ENCODE measurements at regions not wholly inside any gene's neighbourhood (a gene's known extent, or its start where the extent isn't known, plus 50 kb on each side); places are given as distances from the start of the nearest gene placed in this dataset.

- no peaks in the 10 kb centered on the region for H3K27me3 ChIP-seq
- H3K9me3 ChIP-seq, result no peaks in the 10 kb centered on the region
- no peak overlapping the region for H3K4me3 ChIP-seq
- no peak for TF ChIP-seq CTCF (IDR thresholded peaks at IDR 0.05)
- no peak for TF ChIP-seq POLR2A (IDR thresholded peaks at IDR 0.05)
- H3K27ac ChIP-seq, result no peak overlapping the region
- H3K36me3 ChIP-seq, result no peaks in the 10 kb centered on the region
- H3K4me1 ChIP-seq, result no peaks in the 10 kb centered on the region
- no peak for DNase-seq
These were observed 1139.0 kb downstream of the ROBO2 start for GRCh38 chr3:78178740-78179363.

- DNase-seq, result no peak
- TF ChIP-seq CTCF (IDR thresholded peaks at IDR 0.05) (no peak), POLR2A (IDR thresholded peaks at IDR 0.05) (no peak)
- no peak overlapping the region for H3K4me3 ChIP-seq
These were observed 1144.2 kb downstream of the ROBO2 start for GRCh38 chr3:78183906-78184599.

GRCh38 chr3:78186404-78186803 lies 1146.5 kb downstream of the ROBO2 start:
- Histone ChIP-seq H3K36me3 (no peaks in the 10 kb centered on the region), H3K27me3 (no peaks in the 10 kb centered on the region), H3K4me1 (no peaks in the 10 kb centered on the region), H3K27ac (no peak overlapping the region), H3K9me3 (no peaks in the 10 kb centered on the region), H3K4me3 (no peak overlapping the region)
- no peak for DNase-seq
- TF ChIP-seq CTCF (IDR thresholded peaks at IDR 0.05) (no peak), POLR2A (IDR thresholded peaks at IDR 0.05) (no peak)

More at GRCh38 chr3:78183906-78184599, 1144.2 kb downstream of the ROBO2 start:
- no peak overlapping the region for H3K27ac ChIP-seq
- H3K27me3 ChIP-seq, result no peaks in the 10 kb centered on the region
- H3K36me3 ChIP-seq, result no peaks in the 10 kb centered on the region
- no peaks in the 10 kb centered on the region for H3K4me1 ChIP-seq
- no peaks in the 10 kb centered on the region for H3K9me3 ChIP-seq

- DNase-seq, result no peak
- Histone ChIP-seq H3K9me3 (no peaks in the 10 kb centered on the region), H3K27ac (no peak overlapping the region), H3K27me3 (no peaks in the 10 kb centered on the region), H3K4me3 (no peak overlapping the region), H3K4me1 (no peaks in the 10 kb centered on the region), H3K36me3 (no peaks in the 10 kb centered on the region)
- TF ChIP-seq POLR2A (IDR thresholded peaks at IDR 0.05) (no peak), CTCF (IDR thresholded peaks at IDR 0.05) (no peak)
These were observed 1161.2 kb downstream of the ROBO2 start for GRCh38 chr3:78201091-78201490.

GRCh38 chr3:78204977-78205376 lies 1165.1 kb downstream of the ROBO2 start:
- Histone ChIP-seq H3K27ac (no peak overlapping the region), H3K27me3 (no peaks in the 10 kb centered on the region), H3K4me3 (no peak overlapping the region), H3K4me1 (no peaks in the 10 kb centered on the region), H3K9me3 (no peaks in the 10 kb centered on the region), H3K36me3 (no peaks in the 10 kb centered on the region)
- no peak for DNase-seq
- no peak for TF ChIP-seq POLR2A (IDR thresholded peaks at IDR 0.05)
- TF ChIP-seq CTCF (IDR thresholded peaks at IDR 0.05), result no peak

Measured in Peyer's patch (tissue), 4 donors.